HTR-8/SVneo (cell line): ENCODE measurements at regions not wholly inside any gene's neighbourhood (a gene's known extent, or its start where the extent isn't known, plus 50 kb on each side); places are given as distances from the start of the nearest gene placed in this dataset.

Source experiments
- DNase-seq: peaks from one replicate; pipeline ENCODE4 v3.0.0; 2011; ENCODE audit warnings: low spot score, mixed read lengths; ENCODE audit not compliant: insufficient read length
- FAIRE-seq: peaks from 2 replicates; lab custom pipeline; 2011; peaks lifted over from hg19 to GRCh38; lab: Jason Lieb, UNC

DNA sequence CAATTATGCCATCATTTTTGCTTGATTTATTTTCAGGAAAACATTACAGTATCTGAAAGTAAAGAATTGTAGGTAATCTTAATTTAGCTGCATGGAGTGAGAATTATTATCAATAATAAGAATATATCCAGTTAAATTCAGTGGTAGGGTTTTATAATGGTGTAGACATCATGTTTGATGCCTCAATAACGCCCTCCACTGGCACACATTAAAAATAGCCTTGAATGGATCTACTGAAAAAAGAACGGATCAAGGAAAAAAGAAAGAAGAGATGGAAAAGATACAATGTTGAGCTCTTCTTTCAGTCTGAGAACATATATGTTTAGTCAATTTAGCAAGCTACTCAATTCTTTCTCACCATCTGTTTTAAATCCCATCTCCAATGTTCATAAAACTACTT is 319.2 kb downstream of the CDC14C start:
- FAIRE-seq (no peak), DNase-seq (no peak)

DNA sequence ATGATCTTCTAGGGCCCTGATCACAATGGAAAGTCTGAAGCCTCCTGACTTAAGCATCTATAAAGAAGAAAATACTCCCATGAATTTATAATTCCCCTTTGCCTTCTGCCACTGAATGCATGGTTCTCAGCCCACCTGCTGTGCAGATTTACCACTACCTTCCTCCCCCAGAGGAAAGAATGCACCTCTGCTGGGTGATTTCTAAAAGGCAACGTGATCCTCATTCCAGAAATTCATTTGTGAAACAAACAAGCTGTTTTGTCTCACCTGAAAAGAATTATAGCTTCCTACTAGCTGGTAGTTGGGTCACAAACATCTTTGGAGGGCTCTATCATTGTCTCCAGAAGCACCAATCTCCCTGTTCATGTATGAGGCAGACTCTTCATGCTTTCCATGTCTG is 320.2 kb downstream of the CDC14C start:
- no peak for FAIRE-seq
- DNase-seq: no peak

DNA sequence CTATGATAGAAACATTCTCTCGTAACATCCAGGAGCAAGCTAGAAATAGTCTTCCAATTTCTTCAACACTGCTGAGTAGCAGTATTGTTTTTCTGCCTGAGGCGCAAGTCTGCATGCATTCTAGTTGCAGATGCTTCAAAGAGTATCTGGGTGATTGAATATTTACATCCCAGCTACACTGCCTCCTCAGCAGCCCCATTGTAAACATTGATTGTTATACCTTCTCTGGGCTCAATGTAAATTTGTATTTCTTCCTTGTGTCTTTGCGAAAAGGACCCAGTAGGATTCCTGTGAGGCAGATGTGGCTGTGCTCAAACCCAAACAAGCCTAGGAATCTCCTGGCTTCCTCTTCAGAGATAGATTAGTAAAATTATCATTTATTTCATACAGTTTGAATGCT is 320.7 kb downstream of the CDC14C start:
- FAIRE-seq (no peak), DNase-seq (no peak)

DNA sequence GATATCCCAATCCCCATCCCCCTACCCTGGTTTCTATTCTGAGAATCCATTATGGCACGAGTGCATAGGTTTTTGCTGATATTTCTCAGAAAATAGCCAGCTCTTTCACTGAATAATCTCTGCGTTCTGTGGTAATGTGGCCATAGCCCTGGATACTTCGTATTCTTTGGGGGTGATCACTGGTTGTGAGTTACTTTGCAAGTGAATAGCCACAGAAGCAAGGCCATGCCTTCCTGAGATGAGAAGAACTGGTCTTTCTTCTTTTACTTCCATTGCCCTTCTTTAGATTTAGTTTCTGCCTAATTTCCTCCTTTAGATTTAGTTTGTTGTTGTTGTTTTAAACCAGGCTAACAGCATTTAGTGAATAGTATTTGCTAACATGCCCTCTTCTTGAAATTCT is 323.4 kb downstream of the CDC14C start:
- no peak for FAIRE-seq
- DNase-seq: no peak

DNA sequence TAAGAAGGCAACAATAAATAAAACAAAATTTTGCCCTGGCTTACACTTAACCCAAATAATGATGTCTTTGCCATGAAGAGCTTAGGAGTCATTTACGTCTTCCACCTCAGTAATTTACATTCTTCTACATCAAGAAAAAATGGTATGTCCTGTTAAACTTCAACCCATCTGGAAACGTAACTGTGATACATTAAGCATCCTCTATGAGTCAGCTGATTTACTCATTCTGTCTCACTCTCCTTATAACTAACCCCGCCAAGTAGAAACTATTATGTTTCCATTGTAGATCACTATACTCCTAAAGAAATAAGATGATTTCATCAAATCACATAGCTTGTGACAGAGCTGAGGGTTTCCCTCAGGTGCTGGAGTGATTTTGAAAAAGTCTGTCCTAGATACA is 330.7 kb downstream of the CDC14C start:
- FAIRE-seq: no peak
- no peak for DNase-seq

DNA sequence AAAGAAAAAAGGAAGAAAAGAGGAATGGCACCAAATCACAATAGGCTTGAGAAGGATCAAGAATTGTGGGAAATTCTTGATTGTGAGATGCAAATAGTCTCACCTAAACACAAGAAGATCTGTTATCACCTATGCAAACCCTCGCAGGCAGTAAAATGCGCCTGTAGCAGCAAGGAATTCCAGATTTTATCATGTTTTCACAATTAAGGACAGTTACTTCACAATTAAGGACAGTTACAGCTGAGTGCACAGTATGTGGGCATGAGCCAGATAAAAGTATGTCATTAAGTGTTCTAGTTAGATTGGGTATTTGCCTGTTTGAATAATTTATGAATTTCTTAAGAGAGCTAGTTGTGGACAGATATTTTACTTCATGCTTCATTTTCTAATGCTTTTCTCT is 336.2 kb downstream of the CDC14C start:
- no peak for FAIRE-seq
- no peak for DNase-seq

DNA sequence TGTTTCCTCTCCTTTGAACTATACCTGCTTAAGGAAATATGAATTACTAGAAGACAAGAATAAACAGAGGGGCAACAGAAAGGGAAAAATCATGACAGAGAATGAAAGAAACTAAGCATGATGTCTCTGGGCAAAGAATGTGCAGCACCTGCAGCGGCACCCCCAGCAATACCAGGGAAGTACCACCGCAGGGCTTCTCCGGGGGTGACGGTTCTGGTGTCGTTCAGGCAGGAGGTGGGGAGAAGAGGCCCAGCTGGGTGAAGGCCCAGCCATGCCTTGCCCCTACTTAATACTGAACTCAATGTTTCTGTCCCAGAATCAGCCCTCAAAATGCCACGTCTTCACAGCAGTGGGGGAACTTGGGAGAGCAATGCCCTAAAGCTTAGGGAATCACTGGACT is 337.6 kb downstream of the CDC14C start:
- no peak for DNase-seq
- FAIRE-seq: no peak

DNA sequence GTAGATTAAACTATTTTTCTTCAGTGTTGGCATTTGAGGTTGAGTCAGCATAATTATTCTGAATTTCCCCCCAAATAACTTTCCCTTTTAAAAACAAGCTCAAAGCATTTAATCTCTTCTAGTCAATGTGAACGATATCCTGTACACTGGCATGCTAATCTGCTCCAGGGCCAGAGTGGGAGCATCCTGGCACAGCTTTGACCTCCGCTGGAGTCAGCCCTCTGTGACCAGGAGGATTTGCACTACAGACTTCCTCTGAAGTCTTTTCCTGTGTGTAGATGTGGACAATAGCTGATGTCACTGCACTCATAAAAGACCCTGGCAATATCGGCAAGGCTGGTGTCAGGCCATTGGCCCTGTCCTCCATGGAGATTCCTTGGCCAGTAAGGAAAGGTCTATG is 340.2 kb downstream of the CDC14C start:
- DNase-seq: no peak
- no peak for FAIRE-seq

DNA sequence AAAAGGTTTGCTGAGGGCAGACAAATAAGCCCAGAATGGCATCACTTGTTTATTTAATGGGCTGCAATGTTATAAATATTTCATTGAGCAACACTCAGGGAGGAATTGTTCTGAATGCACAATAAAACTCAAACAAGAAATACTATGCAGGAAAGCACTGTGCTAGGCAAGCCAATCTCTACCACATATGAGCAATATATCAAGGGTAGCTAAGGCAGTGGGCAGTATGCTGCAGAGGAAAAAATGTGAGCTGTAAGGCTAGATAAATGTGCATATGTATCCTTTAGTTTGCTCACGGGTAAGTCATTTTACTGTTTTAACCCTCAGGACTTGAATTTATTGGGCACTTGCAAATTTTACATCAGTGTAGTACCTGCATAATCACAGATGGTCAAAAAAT is 349.6 kb downstream of the CDC14C start:
- FAIRE-seq: no peak
- DNase-seq: no peak

DNA sequence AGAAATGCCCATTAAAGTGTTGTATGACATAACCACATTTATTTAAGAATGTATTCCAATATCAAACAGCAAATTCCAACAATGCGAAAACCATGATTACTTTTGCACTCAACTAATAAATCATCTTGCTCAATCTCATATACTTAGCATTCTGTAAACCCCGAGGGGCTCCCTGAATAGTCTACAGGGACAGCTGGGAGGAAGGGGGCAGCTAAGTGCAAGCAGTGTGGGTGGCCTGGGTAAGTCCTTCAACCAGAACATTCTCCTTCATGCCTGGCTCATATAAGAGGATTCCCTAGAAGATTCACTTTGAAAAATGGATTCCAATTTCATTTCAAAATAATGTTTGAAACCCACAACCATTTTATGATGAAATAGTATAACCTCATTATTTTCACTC is 355.5 kb downstream of the CDC14C start:
- no peak for DNase-seq
- no peak for FAIRE-seq

DNA sequence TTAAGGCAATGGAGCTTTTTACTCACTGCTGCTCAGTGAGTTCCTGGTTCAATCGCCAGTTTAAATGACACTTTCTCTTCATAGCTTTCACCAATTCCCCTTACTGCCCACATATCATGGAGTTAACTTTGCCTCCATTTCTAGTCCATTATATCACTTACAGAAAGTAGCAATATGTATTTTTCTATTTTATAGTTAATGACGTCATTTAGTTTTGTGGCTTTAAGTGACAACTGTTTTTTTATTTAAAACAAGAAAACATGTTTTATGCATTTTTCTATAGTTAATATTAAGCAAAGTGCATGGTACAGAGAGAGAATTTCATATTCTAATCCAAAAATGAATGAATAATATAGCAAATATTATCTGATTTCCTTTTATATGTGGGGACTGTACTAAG is 363.3 kb downstream of the CDC14C start:
- FAIRE-seq (no peak), DNase-seq (no peak)

DNA sequence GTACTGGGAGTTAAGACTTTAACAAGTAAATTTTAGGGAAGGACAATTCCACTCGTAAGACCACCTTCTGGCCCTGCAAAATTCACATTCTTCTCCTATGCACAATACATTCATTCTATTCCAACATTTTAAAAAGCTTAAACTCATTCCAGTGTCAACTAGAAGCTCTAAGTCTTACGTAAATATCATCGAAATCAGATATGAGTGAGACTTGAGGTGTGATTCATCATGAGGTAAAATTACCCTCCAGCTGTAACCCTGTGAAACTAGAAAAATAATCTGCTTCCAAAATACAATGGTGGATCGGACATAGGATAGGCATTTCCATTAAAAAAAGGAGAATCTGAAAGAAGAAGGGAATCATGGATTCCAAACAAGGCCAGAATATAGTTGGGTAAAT is 370.3 kb downstream of the CDC14C start:
- DNase-seq (no peak), FAIRE-seq (no peak)

DNA sequence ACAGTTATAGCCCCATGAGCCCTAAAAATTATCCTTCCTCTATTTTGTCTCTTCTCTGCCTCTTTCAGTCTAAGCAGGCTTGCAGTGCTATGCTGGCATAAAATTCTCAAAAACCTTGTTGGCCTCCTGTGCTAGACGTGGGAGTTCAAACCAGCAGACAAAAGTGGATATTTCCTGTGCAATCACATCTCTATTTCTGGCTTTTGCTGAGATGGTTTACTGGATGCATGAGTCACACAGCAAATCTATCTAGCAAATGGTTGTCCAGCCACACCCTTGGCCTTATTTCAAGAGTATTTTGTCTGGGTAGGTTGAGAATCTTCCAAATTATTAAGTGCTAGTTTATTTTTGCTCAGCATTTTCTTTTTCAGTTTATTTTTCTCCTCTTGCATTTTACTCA is 370.8 kb downstream of the CDC14C start:
- FAIRE-seq (no peak), DNase-seq (no peak)

DNA sequence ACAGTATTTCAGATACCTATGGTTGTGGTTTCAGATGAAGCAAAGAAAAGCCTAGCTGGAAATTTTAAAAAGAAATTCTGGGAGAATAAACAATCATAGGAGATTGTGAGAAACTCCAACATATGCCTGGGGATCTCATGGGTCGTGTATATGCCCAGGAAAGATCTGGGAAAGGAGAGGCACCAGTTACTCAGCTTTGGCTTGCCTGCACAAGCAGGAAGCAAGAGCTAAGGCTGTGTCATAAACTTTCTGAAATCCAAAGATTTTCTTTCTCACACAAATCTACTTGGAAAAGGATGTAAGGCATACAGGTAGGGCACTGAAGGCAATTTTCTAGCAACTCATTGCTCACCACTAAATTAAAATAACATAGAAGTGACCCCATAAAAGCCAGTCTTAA is 373.6 kb downstream of the CDC14C start:
- DNase-seq: no peak
- FAIRE-seq: no peak

DNA sequence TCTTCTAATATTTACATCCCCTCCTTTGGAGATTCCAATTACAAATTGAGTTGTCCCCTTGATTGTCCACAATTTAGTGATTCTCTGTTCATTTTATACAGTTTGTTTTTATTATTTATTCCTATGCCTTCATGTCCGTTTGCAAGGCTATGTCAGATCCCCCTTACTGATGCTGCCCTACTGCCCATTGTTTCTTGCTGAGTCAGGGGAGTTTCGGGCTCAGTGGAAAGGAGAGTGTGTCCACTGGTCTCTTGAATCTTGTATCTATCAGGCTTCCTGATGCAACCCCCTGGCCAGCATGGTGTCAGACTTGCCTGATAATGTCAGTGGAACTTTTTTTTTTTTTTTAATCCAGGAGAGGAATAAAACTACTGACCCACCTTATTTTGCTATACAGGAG is 384.4 kb downstream of the CDC14C start:
- DNase-seq (no peak), FAIRE-seq (no peak)

DNA sequence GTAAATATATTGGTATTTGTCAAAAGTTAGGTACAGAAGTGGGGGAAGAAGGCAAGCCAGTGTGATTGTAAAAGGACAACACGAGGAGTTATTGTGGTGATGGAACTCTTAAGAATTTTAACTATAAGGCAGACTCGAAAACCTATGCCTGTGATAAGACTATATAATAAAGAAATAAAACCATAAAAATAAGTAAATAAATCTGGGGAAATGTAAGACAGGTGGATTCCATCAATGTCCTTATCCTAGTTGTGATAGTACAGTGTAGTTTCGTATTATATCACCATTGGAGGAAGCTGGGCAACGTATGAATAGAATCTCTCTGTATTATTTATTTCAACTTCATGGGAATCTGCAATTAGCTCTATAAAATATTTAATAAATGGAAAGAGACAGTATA is 395.7 kb downstream of the CDC14C start:
- no peak for FAIRE-seq
- DNase-seq: no peak

DNA sequence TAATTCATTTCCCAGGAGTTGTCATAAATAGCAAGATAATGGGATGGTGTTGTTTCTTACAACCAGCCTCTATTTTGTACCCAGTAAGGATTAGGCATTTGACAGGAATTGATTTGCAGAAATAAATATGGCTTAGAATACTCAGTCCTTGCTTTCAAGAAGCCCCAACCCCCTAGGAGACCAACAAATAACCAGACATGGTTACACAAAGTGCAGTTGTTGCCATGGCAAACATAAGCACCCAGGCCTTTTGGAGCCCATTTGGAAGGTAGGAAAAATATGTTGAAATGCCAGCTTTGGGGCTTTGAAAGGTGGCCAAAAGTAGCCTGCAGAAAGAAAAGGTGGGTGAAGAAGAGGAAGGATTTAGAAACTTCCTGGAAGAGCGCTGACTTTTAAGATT is 397.5 kb downstream of the CDC14C start:
- DNase-seq (no peak), FAIRE-seq (no peak)

DNA sequence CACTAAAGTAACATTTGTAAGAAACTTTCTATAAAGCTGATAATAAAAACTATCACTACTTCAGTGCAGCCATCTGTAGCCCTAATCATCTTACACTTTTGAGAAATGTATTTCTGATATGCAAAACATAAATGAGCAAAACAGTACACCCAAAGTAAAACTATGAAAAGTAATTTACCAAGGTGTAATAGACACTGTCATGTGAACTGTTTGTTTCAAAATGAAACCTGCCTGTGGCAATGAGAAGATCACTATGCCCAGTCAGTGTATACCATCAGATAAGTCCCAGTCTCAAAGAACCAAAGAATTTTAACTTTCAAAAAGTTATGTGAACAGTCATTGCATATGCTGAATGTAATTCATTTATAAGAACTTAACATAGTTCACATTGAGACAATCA is 398.1 kb downstream of the CDC14C start:
- FAIRE-seq: no peak

DNA sequence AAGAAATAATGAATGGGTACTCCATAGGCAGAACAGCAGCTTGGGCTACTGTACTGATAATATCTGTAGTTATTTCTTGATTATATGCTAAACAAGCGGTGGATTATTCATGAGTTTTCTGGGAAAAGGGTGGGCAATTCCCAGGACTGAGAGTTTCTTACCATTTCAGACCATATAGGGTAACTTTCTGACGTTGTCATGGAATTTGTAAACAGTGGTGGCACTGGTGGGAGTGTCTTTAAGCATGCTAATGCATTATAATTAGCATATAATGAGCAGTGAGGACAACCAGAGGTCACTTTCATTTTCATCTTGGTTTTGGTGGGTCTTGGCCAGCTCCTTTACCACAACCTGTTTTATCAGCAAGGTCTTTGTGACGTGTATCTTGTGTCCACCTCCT is 399.7 kb downstream of the CDC14C start:
- no peak for FAIRE-seq
- no peak for DNase-seq

More for the DNA sequence above, 398.1 kb downstream of the CDC14C start:
- no peak for DNase-seq

DNA sequence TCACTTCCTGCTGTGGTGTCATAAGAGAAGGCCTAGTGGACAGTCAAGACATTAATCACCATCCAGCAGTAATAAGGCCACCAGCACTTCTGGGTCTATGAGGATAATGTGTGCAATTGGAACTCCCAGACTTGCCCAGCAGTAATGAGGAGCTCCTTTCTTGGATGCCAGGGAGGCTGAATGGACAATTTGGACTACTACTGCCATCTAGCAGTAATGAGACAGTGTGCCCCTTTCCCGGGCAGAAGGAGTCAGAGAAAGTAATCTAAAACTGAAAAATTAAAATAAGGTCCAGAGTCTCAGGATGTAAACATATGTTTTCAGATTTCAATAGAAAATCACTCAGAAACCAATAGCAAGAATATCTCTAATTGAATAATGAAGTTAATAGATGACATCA is 400.4 kb downstream of the CDC14C start:
- DNase-seq (no peak), FAIRE-seq (no peak)

DNA sequence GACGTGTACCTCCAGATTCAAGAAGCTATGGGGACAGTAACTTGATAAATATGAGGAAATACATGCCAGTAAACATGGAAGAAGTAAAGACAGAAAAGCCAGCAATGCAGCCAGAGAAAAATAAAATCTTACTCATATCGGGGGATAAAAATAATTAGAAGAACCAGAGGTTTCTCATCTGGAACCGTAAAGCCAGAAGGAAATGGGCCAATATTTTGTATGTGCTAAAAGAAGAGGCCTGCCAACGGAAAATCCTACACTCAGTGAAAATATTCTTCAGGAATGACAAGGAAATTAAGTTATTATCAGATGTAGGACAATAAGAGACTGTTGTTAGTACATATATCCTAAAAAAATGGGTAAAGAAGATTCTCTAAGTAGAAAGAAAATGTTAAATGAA is 401.2 kb downstream of the CDC14C start:
- DNase-seq (no peak), FAIRE-seq (no peak)

DNA sequence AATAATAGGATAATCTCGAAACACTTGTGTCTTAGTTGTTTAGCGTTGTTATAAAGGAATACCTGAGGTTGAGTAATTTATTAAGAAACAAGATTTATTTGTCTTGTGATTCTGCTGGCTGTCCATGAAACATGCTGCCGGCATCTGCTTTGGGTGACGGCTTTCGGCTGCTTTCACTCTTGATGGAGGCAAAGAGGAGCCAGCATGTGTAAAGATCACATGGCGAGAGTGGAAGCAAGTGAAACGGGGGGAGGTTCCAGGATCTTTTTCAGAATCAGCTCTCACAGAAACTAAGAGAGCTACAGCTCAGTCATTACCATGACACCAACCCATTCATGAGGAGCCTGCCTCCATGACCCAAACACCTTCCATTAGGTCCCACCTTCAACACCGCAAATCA is 402.8 kb downstream of the CDC14C start:
- no peak for FAIRE-seq
- DNase-seq: no peak

DNA sequence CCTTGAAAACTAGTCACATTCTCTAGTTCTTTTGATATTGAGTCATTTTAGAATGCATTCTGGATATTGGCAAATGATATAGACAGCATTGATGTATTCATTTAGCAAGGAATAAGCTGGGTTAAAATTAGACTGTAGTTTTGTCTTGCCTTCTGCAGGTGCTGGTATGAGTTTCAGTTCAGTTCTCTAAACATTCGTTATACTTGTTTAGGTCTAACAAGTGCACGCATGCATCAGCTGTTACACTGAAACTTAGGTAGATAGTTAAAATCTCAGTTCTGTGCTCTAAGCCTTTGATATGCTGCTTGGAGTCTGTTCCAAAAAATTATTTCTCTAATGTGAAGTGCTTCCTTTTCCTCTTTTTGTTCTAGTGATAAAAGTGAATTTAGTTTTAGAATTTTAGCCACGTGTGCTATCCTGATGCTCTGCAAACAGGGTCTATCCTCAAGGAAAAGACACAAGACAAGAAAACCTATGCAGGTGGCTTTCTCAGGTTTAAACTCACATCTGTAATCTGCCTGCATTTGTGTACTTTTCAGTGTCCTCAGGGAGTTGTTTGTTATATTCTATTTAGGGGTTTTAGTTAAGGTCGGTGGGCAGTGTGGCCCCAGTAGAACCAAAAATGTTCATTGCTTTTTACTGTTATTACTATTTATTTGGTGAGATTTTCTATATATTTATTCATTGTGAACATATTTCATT is 409.0 kb downstream of the CDC14C start:
- DNase-seq (no peak), FAIRE-seq (no peak)
